HepG2 (cell line): ENCODE measurements at regions not wholly inside any gene's neighbourhood (a gene's known extent, or its start where the extent isn't known, plus 50 kb on each side); places are given as distances from the start of the nearest gene placed in this dataset.

ENCODE experiments used
- ATAC-seq: fragments of 200-7000 bp; cut with Tn5 transposase; 3 replicates; pipeline ENCODE4 v1.9.1; 2020; ENCODE audit warnings: mild to moderate bottlenecking, moderate library complexity
- BruUV-seq: library from RNA; stranded (reverse); fragments of 400-500 nt; replicated peaks from 2 replicates; lab custom pipeline; 2021; lab: Mats Ljungman, UMichigan
- CTCF ChIA-PET: fragments of 300-600 bp; formaldehyde crosslinking; extraction: SDS; loops from one replicate; lab custom pipeline; 2021; ENCODE audit warnings: low total read pairs, inconsistent platforms, low intra/inter-chr PET ratio; lab: Yijun Ruan, JAX
- POLR2A ChIA-PET: fragments of 350-600 bp; sonication (Branson Sonifier 250); formaldehyde crosslinking; loops from one replicate; lab custom pipeline; 2020; ENCODE audit warnings: antibody characterized with exemption, inconsistent platforms; lab: Yijun Ruan, JAX
- DNase-seq: peaks from one replicate; pipeline ENCODE4 v3.0.0-alpha.2; 2015; ENCODE audit warnings: low spot score
- FAIRE-seq: peaks from 3 replicates; lab custom pipeline; 2011; peaks lifted over from hg19 to GRCh38; lab: Jason Lieb, UNC
- H2AFZ ChIP-seq: one replicate; pipeline ENCODE4 v1.6.1; 2011; ENCODE audit warnings: low read length, inconsistent platforms
- H3K27ac ChIP-seq: fragments of 300-600 bp; 3 replicates; pipeline ENCODE4 v1.8.0; 2011; ENCODE audit warnings: mixed run types, mild to moderate bottlenecking, mixed read lengths, low read length, inconsistent platforms; ENCODE audit not compliant: insufficient read depth; ENCODE audit errors: extremely low read length
- H3K27me3 ChIP-seq, 2 experiments: fragments of 200-600 bp in 1 of 2; 2 replicates in 1 of 2; 3 replicates in 1 of 2; pipeline versions ENCODE4 v1.6.0 to v1.8.0; 2011; ENCODE audit warnings: low read length in 2 of 2, mild to moderate bottlenecking in 2 of 2, moderate library complexity in 2 of 2, inconsistent platforms in 1 of 2; ENCODE audit not compliant: insufficient read depth in 2 of 2, control insufficient read depth in 1 of 2
- H3K36me3 ChIP-seq, 2 experiments: fragments of 200-600 bp in 1 of 2; replicated peaks in 1 of 2; 2 replicates in 1 of 2; 3 replicates in 1 of 2; pipeline versions ENCODE4 v1.5.1 to v1.8.0; 2011; ENCODE audit warnings: low read length in 2 of 2, inconsistent platforms in 1 of 2; ENCODE audit not compliant: insufficient read depth in 2 of 2, control insufficient read depth in 1 of 2
- H3K4me1 ChIP-seq: 2 replicates; pipeline ENCODE4 v1.5.1; 2012; ENCODE audit warnings: low read length, inconsistent platforms; ENCODE audit not compliant: insufficient read depth
- H3K4me2 ChIP-seq: 2 replicates; pipeline ENCODE4 v1.6.0; 2011; ENCODE audit warnings: low read depth, low read length, inconsistent platforms
- H3K4me3 ChIP-seq, 3 experiments: fragments of 200-600 bp in 1 of 3; sonication (generic), shearing (Covaris generic) in 1 of 3; replicated peaks in 1 of 3; 2 replicates each; pipeline ENCODE4 v1.5.1; 2011 to 2016; ENCODE audit warnings: low read length in 3 of 3, inconsistent platforms in 2 of 3, low read depth in 2 of 3, mild to moderate bottlenecking in 2 of 3, control low read depth in 1 of 3, mixed read lengths in 1 of 3; ENCODE audit not compliant: insufficient read depth in 1 of 3
- H3K79me2 ChIP-seq: one replicate; pipeline ENCODE4 v1.6.1; 2011; ENCODE audit warnings: low read length, inconsistent platforms; ENCODE audit not compliant: insufficient read depth
- H3K9ac ChIP-seq: 2 replicates; pipeline ENCODE4 v1.6.0; 2011; ENCODE audit warnings: mild to moderate bottlenecking, low read depth, low read length, inconsistent platforms; ENCODE audit not compliant: insufficient read depth
- H3K9me3 ChIP-seq: 2 replicates; pipeline ENCODE4 v1.5.1; 2012; ENCODE audit warnings: mild to moderate bottlenecking, low read length
- H4K20me1 ChIP-seq: 2 replicates; pipeline ENCODE4 v1.6.0; 2011; ENCODE audit warnings: inconsistent platforms, mild to moderate bottlenecking, low read length, moderate library complexity; ENCODE audit not compliant: insufficient read depth
- ATF7 ChIP-seq, 2 experiments: fragments of 450-650 bp in 1 of 2; sonication (generic) in 1 of 2; formaldehyde crosslinking in 1 of 2; IDR thresholded peaks; 2 replicates each; pipeline versions ENCODE4 v1.4.0 to v1.6.1; 2016 to 2020; ENCODE audit warnings: antibody characterized with exemption in 1 of 2, mild to moderate bottlenecking in 1 of 2, missing genetic modification reagents in 1 of 2
- CHD2 ChIP-seq: IDR thresholded peaks from 2 replicates; pipeline ENCODE4 v1.6.1; 2011; ENCODE audit warnings: low read depth, low read length, improper control_type of control experiment
- DBP ChIP-seq: sonication (generic); formaldehyde crosslinking; IDR thresholded peaks from 2 replicates; pipeline ENCODE4 v1.4.0; 2020; ENCODE audit warnings: missing genetic modification reagents; ENCODE audit errors: not compliant biosample characterization
- HOXD1 ChIP-seq: sonication (generic); formaldehyde crosslinking; IDR thresholded peaks from 2 replicates; pipeline ENCODE4 v1.5.0; 2020; ENCODE audit warnings: missing genetic modification reagents
- JARID2 ChIP-seq: sonication (generic); formaldehyde crosslinking; IDR thresholded peaks from 2 replicates; pipeline ENCODE4 v1.8.1; 2023; ENCODE audit warnings: missing genetic modification reagents, inconsistent platforms; ENCODE audit not compliant: insufficient replicate concordance
- NFKBIZ ChIP-seq: IDR thresholded peaks from 2 replicates; pipeline ENCODE4 v1.6.1; 2018; ENCODE audit warnings: missing genetic modification reagents, missing compliant biosample characterization
- RXRA ChIP-seq: sonication (generic); formaldehyde crosslinking; IDR thresholded peaks from 2 replicates; pipeline ENCODE4 v1.5.1; 2020; ENCODE audit warnings: missing genetic modification reagents
- ZBED4 ChIP-seq: sonication (generic); formaldehyde crosslinking; IDR thresholded peaks from 2 replicates; pipeline ENCODE4 v1.4.0; 2020; ENCODE audit warnings: missing genetic modification reagents, borderline replicate concordance
- ZBTB43 ChIP-seq: sonication (generic); formaldehyde crosslinking; conservative IDR thresholded peaks from 2 replicates; pipeline ENCODE4 v1.4.0; 2020; ENCODE audit warnings: missing genetic modification reagents
- ZBTB7B ChIP-seq: sonication (generic); formaldehyde crosslinking; IDR thresholded peaks from 2 replicates; pipeline ENCODE4 v1.4.0; 2020; ENCODE audit warnings: missing genetic modification reagents
- ZFP36 ChIP-seq: fragments of 150-350 bp; IDR thresholded peaks from 2 replicates; pipeline ENCODE4 v1.6.1; 2018; ENCODE audit warnings: borderline replicate concordance, low read length, low read depth; ENCODE audit not compliant: partially characterized antibody
- ZKSCAN8 ChIP-seq: IDR thresholded peaks from 2 replicates; pipeline ENCODE4 v1.6.1; 2016; ENCODE audit warnings: borderline replicate concordance, missing genetic modification reagents, missing compliant biosample characterization
- ZNF33A ChIP-seq: sonication (generic); formaldehyde crosslinking; IDR thresholded peaks from 2 replicates; pipeline ENCODE4 v1.5.1; 2020; ENCODE audit warnings: missing genetic modification reagents, mild to moderate bottlenecking, moderate library complexity, borderline replicate concordance
- ZNF343 ChIP-seq: sonication (generic); formaldehyde crosslinking; IDR thresholded peaks from 2 replicates; pipeline ENCODE4 v1.4.0; 2020; ENCODE audit warnings: mild to moderate bottlenecking, missing genetic modification reagents
- WGBS: methylation state at CpG from one replicate; pipeline ENCODE4 v1.1.6; 2017; ENCODE audit warnings: low lambda C conversion rate; 5-methylcytosine and 5-hydroxymethylcytosine counted together
- in situ Hi-C: cut with HindIII; loops from 2 replicates; pipeline ENCODE4 v1.10.0; 2017; ENCODE audit warnings: low pct_unique_long_range_greater_than_20kb; ENCODE audit not compliant: extremely low pct_ligation_motif_present
- intact Hi-C: fragments of 100-400 bp; cut with micrococcal nuclease; formaldehyde crosslinking; loops from one replicate; pipeline ENCODE4 v1.10.0; 2022; ENCODE audit not compliant: unreplicated experiment
- TF ChIP-seq, protein P1 (sequence below): sonication (generic); formaldehyde crosslinking; IDR thresholded peaks from 2 replicates; pipeline ENCODE4 v1.4.0; 2020; ENCODE audit warnings: mild to moderate bottlenecking, missing genetic modification reagents
- TF ChIP-seq, protein P2 (sequence below): IDR thresholded peaks from 2 replicates; pipeline ENCODE4 v1.6.1; 2016; ENCODE audit warnings: control low read depth

GRCh38 chr5:63516006-63516405 is 446.2 kb downstream of the HTR1A start (continued):
- TF ChIP-seq, protein P1, sequence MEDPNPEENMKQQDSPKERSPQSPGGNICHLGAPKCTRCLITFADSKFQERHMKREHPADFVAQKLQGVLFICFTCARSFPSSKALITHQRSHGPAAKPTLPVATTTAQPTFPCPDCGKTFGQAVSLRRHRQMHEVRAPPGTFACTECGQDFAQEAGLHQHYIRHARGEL (CRISPR knock-in tag): no peak
- no peak for TF ChIP-seq NFKBIZ (CRISPR knock-in tag)

DNA sequence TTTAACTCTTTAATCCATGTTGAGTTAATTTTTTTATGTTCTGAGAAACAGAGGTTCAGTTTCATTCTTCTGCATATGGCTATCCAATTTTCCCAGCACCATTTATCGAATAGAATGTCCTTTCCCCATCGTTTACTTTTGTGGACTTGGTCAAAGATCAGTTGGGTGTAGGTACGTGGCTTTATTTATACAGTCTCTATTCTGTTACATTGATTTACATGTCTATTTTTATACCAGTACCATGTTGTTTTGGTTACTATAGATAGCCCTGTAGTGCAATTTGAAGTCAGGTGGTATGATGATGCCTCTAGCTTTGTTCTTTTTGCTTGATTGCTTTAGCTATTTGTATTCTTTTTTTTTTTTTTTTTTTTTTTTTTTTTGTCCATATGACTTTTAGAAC is 462.0 kb downstream of the HTR1A start:
- Histone ChIP-seq H3K4me3 (no peak overlapping the region), H3K9ac (no peak overlapping the region), H4K20me1 (no peaks in the 10 kb centered on the region), H3K79me2 (no peaks in the 10 kb centered on the region), H3K27ac (no peak overlapping the region), H3K27me3 (no peaks in the 10 kb centered on the region), H3K9me3 (peaks cover 64% of the 10 kb centered on the region), H2AFZ (no peak overlapping the region), H3K4me1 (no peaks in the 10 kb centered on the region), H3K36me3 (no peaks in the 10 kb centered on the region), H3K4me2 (no peak overlapping the region)
- CTCF ChIA-PET: no interaction called here
- 3% methylated on average over 3 of the region's 3 CpGs for WGBS
- DNase-seq: no peak
- intact Hi-C loops (no loop called here), in situ Hi-C loops (no loop called here)
- ATAC-seq: no peak
- BruUV-seq: no TSS peak
- no peak for FAIRE-seq
- POLR2A ChIA-PET: no interaction called here
- TF ChIP-seq, protein P1 (CRISPR knock-in tag): no peak
- TF ChIP-seq CHD2 (no peak), ZFP36 (no peak), ZBTB43 (CRISPR knock-in tag) (no peak), ZBED4 (CRISPR knock-in tag) (no peak), DBP (CRISPR knock-in tag) (no peak), ZNF343 (CRISPR knock-in tag) (no peak), HOXD1 (CRISPR knock-in tag) (no peak), JARID2 (CRISPR knock-in tag) (no peak), ZKSCAN8 (CRISPR knock-in tag) (no peak), ATF7 (IDR thresholded peaks at IDR 0.05) (no peak), ATF7 (CRISPR knock-in tag; IDR thresholded peaks at IDR 0.05) (no peak), ZNF33A (no peak), ZBTB7B (no peak), RXRA (CRISPR knock-in tag) (no peak)
- TF ChIP-seq, protein P2, sequence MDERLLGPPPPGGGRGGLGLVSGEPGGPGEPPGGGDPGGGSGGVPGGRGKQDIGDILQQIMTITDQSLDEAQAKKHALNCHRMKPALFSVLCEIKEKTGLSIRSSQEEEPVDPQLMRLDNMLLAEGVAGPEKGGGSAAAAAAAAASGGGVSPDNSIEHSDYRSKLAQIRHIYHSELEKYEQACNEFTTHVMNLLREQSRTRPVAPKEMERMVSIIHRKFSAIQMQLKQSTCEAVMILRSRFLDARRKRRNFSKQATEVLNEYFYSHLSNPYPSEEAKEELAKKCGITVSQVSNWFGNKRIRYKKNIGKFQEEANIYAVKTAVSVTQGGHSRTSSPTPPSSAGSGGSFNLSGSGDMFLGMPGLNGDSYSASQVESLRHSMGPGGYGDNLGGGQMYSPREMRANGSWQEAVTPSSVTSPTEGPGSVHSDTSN (CRISPR knock-in tag): no peak
